ENCODE measurements at regions not wholly inside any gene's neighbourhood (a gene's known extent, or its start where the extent isn't known, plus 50 kb on each side); places are given as distances from the start of the nearest gene placed in this dataset.

- no peak for TF ChIP-seq CTCF (IDR thresholded peaks at IDR 0.05)
These were observed 259.7 kb downstream of the HACE1 start for GRCh38 chr6:104599821-104600638.

- TF ChIP-seq CTCF (IDR thresholded peaks at IDR 0.05) = no peak
These were observed 262.1 kb downstream of the HACE1 start for GRCh38 chr6:104597541-104598050.

- no peak for TF ChIP-seq CTCF (IDR thresholded peaks at IDR 0.05)
These were observed 263.6 kb downstream of the HACE1 start for GRCh38 chr6:104596091-104596490.

GRCh38 chr6:104595311-104595820 lies 264.4 kb downstream of the HACE1 start:
- no peak for TF ChIP-seq CTCF (IDR thresholded peaks at IDR 0.05)

GRCh38 chr6:104591573-104592334 lies 268.0 kb downstream of the HACE1 start:
- no peak for TF ChIP-seq CTCF (IDR thresholded peaks at IDR 0.05)

GRCh38 chr6:104589940-104590339 lies 269.8 kb downstream of the HACE1 start:
- TF ChIP-seq CTCF (IDR thresholded peaks at IDR 0.05) = no peak

- TF ChIP-seq CTCF (IDR thresholded peaks at IDR 0.05) = no peak
These were observed 274.1 kb downstream of the HACE1 start for GRCh38 chr6:104585646-104586045.
